Kidney glomerular epithelial cell (primary cell): ENCODE measurements at regions not wholly inside any gene's neighbourhood (a gene's known extent, or its start where the extent isn't known, plus 50 kb on each side); places are given as distances from the start of the nearest gene placed in this dataset.

Experiments
- DNase-seq: peaks from one replicate; lab custom pipeline; 2025; lab: John Stamatoyannopoulos, UW

GRCh38 chr15:94760348-94760747, 529.0 kb downstream of the MCTP2 start:
- no peak for DNase-seq

DNA sequence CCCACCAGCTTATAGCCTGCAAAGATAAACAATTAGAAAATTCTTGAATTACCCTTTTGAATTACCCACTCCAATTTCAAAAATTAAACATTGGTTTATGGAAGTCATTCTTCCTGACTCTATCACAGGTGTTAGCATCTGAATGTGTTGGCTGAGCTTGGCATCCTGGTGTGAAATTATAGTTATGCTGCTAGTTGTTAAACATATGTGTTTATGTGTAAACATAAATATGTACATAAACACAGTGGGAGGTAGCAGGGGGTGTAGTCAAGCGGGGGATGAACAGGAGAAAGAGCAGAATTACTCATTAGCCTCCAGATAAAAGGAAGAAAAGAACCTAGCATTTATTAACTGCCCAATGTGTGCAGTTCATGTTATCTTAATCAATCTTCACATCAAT, 530.2 kb downstream of the MCTP2 start:
- no peak for DNase-seq

- no peak for DNase-seq
Observed at GRCh38 chr15:94769089-94769488, 537.7 kb downstream of the MCTP2 start.

DNA sequence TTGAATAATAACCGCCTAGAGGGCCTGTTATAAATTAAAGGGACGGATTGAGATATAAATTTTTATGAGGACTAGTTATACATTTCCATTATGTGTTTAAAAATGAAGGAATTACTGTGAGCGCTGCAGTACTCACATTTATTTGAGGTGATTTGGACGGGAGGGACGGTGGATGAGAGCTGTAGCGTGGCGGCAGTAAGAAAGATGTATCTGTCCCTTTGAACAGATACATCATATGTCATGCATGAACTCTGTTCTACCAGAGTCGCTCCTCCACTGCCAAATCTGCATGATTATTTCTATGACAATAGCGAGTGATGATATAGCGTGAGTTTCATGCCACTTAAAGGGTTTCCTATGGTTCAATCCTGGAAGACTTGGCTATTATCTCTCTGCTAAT, 538.8 kb downstream of the MCTP2 start:
- no peak for DNase-seq

GRCh38 chr15:94777037-94777436, 545.7 kb downstream of the MCTP2 start:
- no peak for DNase-seq

DNA sequence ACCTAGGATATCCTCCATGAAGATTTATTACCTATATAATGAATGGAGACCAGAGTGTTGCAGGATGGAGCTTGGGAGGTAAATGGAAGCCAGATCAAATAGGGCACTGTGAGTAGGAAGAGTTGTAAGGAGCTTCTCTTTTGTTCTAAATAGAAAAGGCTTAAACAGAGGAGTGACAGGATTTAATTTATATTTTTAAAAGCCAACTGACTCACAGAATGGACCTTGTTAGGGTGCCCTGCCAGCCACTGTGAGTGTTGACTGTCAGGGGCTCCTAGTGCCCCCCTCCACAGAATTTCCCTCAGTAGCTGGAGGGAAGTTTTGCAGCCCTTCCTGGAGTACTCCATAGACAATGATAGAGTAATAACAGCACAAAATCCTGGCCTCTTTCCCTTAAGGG, 547.5 kb downstream of the MCTP2 start:
- no peak for DNase-seq

GRCh38 chr15:94780166-94780565, 548.8 kb downstream of the MCTP2 start:
- no peak for DNase-seq

- no peak for DNase-seq
Observed at GRCh38 chr15:94785091-94785490, 553.7 kb downstream of the MCTP2 start.

GRCh38 chr15:94791008-94791407, 559.6 kb downstream of the MCTP2 start:
- no peak for DNase-seq

- DNase-seq = no peak
Observed at GRCh38 chr15:94791510-94791909, 560.1 kb downstream of the MCTP2 start.

DNA sequence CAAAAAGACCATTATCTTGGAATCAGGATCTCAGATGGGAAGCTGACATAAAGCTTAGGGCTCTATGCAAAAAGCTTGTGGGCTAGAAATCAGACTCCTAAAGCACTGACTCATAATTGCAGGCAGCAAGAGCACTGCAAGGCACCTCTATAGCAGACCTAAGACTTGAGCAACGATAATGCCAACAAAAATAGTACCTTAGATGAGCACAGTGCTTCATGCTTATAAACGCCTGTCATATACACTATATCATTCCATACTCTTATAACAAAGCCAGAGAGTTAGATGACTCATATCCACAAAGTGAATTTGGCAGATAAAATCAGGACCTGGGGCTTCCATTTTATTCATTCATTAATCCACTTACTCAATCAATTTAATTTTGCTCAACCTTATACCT, 560.8 kb downstream of the MCTP2 start:
- no peak for DNase-seq

DNA sequence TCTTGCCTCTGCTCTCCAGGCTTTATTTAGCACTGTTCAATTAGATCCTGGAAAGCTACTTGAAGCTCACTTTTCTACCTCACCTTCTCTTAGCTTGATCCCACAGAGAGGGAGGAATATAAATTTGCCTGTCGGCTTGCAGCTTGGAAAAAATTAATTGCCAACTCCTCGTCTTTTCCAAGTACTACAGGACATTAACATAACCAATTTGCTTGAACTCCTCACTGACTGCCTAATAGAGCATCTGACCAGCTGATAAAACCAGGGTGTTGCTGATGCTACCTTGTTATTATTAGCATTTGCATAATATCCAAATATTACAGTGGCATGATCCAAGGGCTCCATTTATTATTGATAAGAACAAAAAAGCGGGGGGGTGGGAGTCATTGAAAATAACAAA, 561.8 kb downstream of the MCTP2 start:
- DNase-seq = no peak

DNA sequence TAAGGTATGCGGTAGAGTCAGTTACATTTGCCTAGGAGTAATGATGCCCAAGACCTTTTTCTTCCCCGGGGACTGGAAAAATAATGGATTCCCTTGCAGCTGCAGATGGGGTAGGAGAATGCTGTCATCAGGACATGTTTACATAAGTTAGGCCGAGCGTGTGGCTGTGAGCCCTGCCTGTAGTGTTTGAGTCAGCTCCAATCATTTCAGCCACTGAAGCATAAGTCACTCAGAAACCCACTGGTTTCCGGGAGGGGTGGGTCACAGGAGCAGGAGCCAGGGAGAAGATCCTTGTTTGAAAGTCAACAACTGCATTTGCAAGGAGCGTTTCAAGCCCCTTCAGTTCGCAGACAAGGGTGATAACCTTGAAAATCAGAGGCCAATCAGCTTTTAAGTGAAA, 562.3 kb downstream of the MCTP2 start:
- DNase-seq = no peak

DNA sequence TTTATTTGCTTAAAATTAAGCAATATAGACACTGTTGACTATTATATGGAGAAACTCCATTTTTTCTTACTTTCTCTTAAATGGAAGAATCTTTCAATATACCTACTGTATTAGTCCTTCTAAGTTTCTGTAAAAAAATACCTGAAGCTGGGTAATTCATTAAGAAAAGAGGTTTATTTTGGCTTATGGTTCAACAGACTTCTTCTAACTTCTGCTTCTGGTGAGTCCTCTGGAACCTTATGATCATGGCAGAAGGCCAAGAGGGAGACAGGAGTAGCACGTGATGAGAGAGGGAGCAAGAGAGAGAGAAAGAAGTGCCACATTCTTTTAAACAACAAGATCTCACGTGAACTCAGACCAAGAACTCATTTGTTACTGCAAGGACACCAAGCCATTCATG, 573.3 kb downstream of the MCTP2 start:
- DNase-seq = no peak

DNA sequence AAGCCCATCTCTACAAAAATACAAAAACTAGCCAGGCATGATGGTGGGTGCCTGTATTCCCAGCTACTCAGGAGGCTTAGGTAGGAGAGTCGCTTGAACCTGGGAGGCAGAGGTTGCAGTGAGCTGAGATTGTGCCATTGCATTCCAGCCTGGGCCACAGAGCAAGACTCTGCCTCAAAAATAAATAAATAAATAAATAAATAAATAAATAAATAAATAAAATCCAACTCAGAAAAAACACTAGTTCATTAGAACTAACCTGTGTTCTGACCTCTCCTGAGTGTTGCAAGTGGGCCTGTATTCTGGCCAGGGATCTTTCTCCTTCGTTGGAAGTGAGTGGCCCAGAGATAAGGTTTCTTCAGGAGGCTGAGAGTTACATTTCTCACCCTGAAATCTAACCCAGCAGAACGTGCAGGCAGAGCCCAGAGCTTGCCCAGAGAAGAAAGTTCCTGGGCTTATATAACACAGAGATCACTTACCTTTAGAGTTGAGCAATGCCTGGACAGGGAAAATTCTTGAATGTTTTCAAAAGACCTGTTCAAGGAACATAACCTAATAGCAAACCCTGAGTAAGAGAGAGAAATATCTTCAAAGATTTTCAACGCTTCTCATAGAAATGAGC, 583.9 kb downstream of the MCTP2 start:
- DNase-seq = no peak

GRCh38 chr15:94815914-94816313, 584.6 kb downstream of the MCTP2 start:
- DNase-seq = no peak

- no peak for DNase-seq
Observed at GRCh38 chr15:94829887-94830884, 598.8 kb downstream of the MCTP2 start.

- DNase-seq = no peak
Observed at GRCh38 chr15:94834000-94834399, 602.6 kb downstream of the MCTP2 start.

- DNase-seq = no peak
Observed at GRCh38 chr15:94834494-94834893, 603.1 kb downstream of the MCTP2 start.

DNA sequence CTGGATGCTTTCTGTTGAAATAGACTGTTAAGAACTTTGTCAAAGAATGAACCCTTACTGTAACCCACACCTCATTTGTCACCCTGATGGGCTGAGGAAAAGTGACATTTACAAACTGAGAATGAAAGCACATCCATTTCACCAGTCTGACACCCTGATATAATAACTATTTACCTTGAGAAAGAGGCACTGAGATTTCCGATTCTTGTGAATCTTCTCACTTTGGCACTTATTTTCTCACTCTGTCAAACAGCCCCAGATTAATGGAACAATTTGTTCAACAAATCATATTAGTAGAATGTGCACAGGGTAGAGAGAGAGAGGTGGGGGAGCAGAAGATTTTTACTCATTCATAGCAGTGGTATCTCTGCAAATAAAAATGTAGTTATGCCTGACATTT, 606.9 kb downstream of the MCTP2 start:
- DNase-seq = no peak

GRCh38 chr15:94840794-94841783, 609.7 kb downstream of the MCTP2 start:
- DNase-seq = no peak

DNA sequence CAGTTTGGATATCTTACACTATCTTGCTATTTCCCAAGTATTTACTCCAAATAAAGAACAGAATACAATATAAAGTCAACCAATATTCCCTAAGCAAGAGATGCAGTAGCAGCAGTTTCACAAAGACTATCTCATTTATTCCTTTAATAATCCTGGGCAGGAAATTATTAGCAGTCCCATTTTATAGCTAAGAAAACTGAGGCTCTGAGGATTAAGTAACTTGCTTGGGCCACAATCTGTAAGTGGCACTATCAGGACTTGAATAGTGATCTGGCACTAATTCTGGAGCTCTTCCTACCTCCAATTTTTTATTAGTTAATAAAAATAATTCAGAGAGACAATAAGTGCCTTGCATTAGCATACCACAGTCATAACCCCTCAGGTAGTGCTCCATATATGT, 611.7 kb downstream of the MCTP2 start:
- DNase-seq = no peak
